Stimulated activated CD4-positive, alpha-beta T cell treated with anti-CD3 and anti-CD28 coated beads, Interleukin-12 subunit alpha, Interleukin-12 subunit beta, amount 100 ng/mL, for 48 hours (primary cell): ENCODE measurements at regions not wholly inside any gene's neighbourhood (a gene's known extent, or its start where the extent isn't known, plus 50 kb on each side); places are given as distances from the start of the nearest gene placed in this dataset.

Source experiments
- DNase-seq, 3 donors: peaks; one replicate each; pipeline ENCODE4 v3.0.0-alpha.2; 2020; ENCODE audit warnings: low read depth in 2 of 3, low spot score in 1 of 3

DNA sequence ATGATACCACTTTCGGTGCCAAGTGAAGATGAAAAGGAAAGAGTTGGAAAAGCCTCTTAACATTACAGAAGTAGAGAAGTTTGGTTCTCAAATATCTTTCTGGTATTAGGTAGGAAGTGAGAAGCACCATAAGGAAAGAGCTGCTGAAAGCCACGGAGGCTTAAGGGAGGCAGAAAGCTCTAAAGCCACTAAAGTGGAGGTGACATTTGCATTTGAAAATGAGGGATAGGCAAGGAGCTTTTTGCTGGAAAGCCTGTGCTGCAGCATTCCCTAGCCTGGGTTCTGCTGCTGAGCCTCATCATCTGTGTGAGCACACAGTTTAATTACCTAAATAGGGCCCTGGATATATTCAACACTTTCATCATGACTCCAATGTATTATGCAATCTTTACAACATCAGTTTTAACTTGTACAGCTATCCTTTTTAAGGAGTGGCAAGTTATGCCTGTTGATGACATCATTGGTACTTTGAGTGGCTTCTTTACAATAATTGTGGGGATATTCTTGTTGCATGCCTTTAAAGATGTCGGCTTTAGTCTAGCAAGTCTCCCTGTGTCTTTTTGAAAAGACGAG is 315.4 kb downstream of the RBM26 start:
- no peak for DNase-seq

DNA sequence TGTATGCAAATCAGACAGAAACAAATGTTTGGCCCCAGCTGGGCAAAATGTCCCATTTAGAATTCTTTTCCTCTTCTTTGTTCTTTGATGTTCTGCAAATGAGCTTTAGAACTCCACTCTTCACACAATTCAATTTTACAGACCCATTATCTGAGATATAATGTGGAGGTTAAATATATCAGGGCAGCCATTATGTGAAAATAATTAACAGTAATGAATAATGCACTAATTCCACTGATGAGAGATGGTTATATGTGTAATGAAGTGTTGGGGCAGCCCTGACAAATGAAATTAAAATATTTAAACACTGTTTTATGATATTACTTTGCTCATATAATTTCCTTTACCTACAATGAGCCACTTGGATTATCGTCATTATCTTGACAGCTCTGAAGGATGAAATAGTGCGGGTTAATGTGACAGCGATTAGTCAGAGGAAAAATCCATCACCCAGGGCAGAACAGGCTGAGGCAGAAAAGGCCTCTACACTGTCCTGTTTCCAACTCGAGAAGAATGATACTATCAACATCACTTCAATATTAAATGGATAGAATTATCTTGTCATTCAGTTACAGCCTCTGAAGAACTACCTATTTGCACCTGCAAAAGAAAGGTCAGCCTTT is 321.1 kb downstream of the RBM26 start:
- no peak for DNase-seq

DNA sequence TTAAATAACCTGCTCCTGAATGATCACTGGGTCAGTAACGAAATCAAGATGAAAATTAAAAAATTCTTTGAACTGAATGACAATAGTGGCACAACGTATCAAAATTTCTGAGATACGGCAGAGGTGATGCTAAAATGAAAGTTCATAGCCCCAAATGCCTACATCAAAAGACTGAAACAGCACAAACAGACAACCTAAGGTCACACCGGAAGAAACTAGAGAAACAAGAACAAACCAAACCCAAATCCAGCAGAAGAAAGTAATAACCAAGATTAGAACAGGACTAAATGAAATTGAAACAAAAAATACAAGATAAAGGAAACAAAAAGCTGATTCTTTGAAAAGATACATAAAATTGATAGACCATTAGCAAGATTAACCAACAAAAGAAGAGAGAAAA is 324.1 kb downstream of the RBM26 start:
- no peak for DNase-seq

DNA sequence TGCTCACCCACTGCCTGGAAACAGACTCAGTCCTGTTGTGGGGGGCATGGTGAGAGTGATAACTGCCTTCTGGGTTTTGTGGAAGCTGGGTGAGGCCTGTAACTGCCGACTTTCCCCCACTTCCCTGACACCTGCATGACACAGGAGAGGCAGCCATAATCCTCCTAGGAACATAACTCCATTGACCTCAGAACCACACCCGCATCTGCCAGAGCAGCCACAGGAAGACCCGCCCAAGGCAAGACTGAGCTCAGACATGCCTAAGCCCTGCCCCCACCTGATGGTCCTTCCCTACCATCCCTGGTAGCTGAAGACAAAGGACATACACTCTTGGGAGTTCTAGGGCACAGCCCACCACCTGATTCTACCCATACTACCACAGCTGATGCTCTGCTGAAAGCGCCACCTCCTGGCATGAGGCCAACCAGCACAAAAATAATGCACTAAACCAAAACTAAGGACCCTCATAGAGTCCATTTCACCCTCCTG is 326.7 kb downstream of the RBM26 start:
- DNase-seq, result no peak

DNA sequence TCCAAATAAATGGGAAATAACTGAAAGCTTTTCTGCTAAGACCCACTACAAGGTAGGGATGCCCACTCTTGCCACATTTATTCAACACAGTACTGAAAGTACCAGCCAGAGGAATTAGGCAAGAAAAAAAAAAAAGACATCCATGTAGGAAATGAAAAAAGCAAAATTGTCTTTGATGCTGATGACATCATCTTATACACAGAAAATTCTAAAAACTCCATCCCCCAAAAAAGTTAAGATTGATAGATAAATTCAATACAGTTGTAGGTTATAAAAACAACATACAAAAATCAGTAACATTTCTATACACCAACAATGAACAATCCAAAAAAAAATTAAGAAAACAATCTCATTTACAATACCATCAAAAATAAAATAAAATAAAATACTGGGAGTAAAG is 330.4 kb downstream of the RBM26 start:
- no peak for DNase-seq

DNA sequence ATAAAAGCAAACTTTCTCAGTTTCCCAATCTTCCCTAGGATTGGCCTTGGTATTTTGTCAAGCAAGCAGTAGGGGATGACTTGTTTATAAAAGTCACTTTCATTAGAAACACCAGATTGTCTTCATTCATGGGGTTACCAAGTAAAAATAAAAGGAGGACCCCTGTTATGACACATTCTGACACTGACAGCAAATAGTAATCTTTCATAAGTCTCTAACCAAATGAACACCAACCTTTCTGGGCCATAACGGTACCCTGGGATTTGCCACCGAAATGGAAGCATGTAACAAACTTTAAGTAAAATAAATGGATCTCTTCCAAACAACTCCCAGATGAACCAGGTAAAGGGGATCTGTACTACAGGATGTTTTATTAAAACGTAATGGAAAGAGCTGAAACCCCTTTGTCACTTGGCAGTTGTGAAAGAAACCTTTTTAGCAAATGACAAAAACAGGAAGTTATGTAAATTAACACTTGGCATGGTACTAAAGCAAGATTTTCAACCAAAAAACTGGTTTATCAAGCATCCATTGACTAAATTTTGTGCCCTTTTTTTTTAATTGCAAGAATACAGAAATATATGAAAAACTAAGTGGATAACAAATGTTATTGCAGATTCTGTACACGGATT is 335.6 kb downstream of the RBM26 start:
- no peak for DNase-seq

DNA sequence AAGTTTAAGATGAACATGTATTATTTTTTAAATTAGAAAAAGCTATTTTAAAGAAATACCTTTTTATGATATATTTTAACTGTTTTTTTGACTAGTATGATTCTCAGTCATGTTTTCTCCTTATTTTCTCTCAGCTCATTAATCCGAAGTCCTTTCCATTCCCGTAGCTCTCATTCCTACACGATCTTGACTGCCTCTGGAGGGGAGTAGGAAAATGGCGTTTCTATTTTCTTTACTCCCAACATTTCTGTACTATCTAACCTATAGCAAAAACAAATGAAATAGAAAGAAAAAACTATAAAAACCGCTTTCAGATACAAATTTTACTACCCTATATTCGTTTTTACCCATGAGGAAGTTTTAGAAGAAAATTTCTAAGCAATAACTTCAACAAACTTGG is 343.8 kb downstream of the RBM26 start:
- no peak for DNase-seq

DNA sequence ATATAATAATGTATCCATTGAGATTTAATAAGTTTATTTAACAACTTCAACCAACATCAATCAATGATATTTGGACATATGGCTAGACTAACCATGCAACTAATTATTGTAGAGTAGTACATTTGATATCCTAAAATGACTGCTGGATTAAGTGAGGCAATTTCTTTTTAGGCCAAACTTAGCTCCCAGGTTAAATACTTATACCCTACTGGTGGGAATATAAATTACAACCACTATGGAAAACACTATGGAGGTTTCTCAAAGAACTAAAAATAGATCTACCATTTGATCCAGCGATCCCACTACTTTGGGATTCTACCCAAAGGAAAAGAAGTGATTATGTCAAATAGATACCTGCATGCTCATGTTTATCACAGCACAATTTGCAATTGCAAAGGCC is 345.8 kb downstream of the RBM26 start:
- no peak for DNase-seq

DNA sequence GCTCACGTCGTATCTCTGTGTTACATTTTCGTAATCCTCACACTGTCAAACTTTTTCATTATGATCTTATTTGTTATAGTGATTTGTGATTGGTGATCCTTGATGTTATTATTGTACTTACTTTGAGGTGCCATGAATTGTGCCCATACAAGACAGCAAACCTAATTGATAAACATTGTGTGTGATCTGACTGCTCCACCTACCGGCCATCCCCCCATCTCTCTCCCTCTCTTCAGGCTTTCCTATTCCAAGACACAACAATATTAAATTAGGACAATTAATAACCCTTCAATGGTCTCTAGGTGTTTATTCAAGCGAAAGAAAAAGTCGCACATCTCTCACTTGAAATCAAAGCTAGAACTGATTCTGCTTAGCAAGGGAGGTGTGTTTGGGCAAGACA is 349.3 kb downstream of the RBM26 start:
- DNase-seq, result no peak

DNA sequence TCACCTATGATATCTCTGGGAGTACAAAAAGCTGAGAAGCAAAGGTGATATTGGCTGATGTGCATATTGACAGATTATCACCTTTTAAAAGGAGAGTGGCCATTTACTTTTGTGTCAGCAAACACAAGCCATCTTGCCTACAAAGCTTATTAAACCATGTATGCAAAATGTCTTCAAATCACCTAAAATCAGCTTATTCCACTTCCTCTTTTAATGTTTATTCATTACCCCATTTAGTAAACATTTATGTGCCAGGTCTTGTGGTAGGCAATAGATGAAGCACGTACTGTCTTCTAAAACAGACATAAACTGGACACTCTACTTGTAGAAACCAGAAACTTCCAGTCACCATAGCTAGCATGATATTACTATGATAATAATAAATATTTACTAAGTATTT is 354.6 kb downstream of the RBM26 start:
- DNase-seq, result no peak

DNA sequence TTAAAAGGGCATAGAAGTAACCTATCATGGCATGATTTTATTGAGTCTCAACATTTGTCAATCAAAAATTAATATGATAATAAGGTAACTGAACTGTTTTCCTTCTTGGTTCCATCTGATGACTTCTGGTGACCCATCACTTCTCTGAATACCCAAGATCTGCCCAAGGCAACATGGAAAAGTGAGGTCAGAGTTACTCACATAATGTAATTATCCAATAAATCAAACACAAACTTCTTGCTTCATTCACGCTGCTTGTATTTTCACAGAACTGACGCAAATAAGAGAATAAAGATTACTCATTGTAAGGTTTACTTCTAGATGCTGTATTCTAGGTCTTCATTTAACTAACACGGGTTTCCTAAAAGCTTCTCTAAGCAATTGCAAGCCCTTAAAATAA is 361.6 kb downstream of the RBM26 start:
- DNase-seq, result no peak

DNA sequence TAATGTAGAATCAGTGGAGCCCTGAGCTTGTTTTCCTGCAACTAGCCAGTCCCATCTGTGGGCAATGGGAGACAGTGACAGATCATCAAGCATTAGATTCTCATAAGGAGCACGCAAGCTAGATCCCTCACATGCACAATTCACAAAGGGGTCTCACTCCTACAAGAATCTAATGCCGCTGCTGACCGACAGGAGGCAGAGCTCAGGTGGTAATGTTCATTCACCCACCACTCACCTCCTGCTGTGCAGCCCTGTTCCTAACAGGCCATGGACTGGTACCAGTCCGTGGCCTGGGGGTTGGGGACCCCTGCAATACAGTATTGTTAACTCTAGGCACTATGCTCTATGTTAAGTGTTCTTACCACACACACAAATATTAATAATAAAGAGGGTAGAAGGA is 362.8 kb downstream of the RBM26 start:
- DNase-seq, result no peak

DNA sequence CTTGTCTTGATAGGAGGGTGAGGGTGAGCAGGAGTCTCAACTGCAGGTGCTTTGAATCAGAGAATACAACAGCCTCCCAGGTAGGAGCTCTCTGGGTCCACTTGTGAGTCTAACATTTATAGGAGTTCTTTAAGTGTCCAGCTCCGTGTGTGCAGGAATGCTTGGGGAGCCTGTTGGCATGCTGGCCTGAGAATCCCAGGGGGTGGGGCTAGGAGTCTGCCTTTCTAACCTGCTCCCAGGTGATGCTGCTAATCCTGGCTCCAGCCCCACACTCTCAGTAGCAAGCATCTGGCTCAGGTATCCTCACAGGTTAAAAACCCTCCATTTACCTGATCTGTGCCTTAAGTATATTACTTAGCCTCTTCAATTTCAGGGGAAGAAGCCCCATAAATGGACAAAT is 368.9 kb downstream of the RBM26 start:
- no peak for DNase-seq

DNA sequence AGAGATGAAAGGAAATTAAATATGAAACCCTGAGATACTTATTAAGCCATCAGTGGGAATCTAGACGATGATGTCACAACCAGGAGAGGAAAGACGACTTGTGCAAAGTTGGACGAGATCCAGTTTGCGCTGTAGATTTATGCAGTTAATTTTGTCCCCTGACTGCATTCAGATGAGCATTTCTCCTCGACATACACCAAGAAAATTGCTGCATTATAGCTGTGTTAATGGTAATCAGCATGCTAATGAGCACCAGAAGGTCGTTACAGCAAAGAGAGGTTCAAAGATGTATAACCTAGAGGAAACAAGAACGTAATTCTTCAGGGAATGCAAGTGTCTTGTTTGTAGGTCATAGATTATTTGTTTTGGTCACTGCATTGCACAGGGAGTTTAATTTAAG is 371.7 kb downstream of the RBM26 start:
- DNase-seq, result no peak

DNA sequence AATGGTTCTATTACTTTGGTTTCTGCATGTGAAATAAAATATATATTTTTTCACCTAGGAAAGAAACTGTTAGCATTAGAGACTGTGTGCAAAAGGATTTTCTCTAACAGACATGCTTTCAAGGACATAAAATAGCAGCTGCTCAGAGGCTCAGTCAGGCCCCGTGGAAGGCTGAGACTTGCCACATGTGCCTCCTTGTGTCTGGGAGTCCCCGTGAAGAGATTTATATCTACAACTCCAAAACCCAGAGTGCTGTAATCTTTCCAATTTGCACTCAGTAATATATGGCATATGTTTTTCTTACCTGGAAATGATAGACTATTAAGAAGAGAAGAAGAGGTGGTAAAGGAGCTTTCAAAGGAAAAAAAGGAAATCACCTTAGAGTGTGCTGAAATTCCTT is 371.6 kb upstream of the OBI1 start:
- no peak for DNase-seq

DNA sequence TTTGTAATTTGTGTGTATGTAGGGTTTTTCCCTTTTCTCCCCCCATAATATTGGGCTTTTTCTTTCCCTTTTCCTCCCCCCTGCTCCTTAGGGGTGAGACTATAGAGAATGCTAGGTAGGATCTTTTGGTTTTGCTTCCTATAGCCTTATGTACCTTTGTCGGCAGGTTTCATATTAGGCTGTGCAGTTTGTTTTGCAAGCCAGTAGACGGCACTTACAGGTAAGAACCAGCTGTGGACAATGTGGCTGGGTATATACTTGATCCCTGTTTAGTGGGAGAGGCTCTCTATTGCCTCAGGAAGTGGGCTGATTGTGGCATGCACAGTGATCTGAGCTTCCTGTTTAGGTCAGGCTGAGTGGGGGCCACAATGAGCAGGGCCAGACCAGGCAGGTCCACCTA is 359.2 kb upstream of the OBI1 start:
- DNase-seq, result no peak

DNA sequence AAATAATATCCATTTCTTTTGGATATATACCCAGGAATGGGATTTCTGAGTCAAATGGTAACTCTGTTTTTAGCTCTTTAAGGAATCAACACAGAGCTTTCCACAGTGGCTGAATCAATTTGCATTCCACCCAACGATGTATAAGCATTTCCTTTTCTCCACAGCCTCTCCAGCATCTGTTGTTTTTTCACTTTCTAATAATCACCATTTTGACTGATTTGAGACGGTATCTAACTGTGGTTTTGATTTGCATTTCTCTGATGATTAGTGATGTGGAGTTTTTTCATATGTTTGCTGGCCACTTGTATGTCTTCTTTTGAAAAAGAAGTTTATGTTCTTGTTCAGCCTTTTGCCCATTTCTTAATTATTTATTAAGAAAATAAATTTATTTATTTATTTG is 352.2 kb upstream of the OBI1 start:
- no peak for DNase-seq

DNA sequence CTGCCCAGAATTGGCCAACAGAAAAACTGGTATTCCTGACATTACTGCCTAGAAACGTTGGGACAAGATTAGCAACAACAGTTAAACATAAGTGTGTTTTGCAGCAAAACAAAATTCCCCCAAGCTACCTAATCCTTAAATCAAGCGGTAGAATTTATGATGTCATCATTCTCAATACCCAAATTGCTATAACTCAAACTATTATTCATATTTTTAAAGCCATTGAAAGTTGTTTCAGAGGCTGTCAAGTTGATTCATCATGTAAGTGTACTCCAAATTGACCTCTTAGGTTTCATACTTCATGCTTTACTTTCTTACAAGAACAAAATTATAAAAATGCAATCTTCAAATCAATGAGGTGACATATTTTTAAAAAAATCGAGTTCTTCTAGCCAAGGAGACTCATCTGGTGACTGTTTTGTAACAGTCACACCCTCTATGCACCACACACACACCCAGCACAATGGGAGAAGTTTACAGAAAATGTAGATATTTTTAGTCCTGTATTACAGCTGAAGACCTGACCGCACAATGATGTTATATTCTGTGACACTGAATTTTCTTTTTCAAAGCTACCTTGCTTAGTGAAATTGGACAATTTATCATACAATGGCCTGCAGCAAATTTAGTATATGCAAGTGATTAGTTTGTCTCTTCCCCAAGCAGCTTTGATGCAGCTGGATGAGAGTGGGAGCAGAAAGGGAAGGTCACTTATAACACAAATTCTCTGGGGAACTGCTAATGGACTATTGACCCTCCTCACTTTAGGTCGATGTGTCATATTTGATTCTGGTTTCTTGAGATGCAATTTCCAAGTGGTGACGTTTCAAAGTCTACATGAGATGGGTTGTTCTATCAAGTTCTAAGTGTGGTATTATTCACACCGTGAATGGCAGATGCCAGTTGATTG is 345.3 kb upstream of the OBI1 start:
- DNase-seq, result no peak

DNA sequence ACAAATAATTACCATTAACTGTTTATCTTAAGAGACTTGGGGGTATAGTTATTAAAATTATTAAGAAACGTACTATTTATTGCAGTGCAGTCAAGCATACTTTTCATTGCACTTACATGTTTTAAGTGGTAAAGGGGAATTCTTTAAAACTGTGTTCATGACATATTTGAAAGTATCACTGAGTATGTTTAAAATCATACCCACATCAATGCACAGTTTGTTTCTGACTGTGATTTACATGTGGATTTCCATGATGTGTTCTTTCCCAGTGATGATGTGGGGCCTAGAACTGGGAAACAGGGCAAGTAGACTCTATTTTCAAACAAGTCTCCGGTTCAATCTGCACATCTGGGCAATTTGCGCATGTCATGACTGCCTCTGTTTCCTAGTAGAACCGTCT is 340.5 kb upstream of the OBI1 start:
- DNase-seq, result no peak

DNA sequence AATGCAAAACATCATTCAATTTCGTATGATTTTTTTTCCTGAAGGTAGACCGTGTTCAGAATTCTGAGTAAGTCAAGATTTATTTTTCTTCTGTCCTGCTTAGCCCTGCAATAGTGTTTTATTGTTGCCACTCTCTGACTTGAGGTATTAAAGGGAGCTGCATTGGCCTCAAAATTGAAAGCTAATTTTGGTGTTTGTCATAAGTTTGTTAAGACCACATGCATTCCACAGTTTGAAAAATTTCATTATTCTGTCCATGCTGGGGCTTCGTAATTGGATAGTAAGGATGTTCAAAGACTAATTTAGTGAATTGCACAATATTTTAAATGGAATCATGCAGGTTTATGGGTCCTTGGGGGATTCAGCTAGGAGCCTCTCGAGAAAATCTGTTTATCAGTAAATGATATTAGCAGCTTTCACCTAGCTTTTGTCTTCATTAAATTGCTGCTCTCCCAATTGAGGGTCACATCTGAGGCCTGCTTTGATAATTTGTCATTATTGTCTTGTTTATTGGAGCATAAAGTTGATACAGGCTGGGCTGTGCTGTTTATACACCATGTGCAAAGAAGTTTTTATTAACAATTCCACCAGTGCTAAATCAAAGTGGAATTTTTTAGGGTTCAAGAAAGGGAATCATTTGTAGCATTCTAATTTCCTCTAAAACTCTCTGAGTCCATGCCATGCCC is 339.8 kb upstream of the OBI1 start:
- no peak for DNase-seq

DNA sequence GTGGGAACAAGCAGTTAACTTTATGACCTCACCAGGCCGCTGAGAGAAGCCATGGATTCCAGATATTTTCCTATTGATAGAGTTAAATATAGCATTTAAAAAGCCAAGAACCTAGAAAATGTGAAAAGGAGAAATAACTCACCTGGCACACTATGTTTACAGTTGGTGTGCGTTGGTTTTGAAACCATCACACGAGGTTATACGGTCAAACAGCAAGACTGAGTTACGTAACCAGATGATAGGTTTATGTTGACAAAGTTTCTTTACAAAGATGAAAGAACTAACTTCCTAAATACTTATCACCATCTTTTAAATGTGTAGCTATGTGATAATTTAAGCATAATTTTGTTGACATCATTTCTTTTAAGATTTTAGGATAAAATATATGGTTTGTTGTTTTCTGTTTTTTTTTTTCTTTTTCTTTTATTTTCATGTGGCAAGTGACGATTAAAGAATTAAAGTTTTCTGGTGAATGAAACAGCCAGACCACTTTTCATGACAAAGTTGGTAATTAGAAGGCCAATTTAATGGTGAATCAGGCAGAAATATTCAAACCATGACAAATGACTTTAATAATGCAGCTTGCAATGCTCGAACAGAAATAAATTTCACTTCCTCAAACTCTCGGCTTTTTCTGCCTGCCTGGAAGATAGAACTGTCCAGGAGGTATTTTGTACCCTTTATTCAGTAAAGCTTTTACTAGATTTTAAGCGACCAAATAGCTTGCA is 339.1 kb upstream of the OBI1 start:
- DNase-seq, result no peak
